K562 (cell line): ENCODE measurements at regions not wholly inside any gene's neighbourhood (a gene's known extent, or its start where the extent isn't known, plus 50 kb on each side); places are given as distances from the start of the nearest gene placed in this dataset.

Experiments used
- ATAC-seq: fragments of 200-7000 bp; cut with Tn5 transposase; 3 replicates; pipeline ENCODE4 v1.9.1; 2020; ENCODE audit warnings: moderate library complexity
- BruUV-seq: library from RNA; stranded (reverse); fragments of 400-500 nt; replicated peaks from 2 replicates; lab custom pipeline; 2021; lab: Mats Ljungman, UMichigan
- CTCF ChIA-PET: fragments of 300-600 bp; formaldehyde crosslinking; extraction: SDS; loops from one replicate; lab custom pipeline; 2021; ENCODE audit warnings: low intra/inter-chr PET ratio; lab: Yijun Ruan, JAX
- POLR2A ChIA-PET: fragments of 300-600, 350-650 bp; sonication (Branson Sonifier 250); formaldehyde crosslinking; extraction: SDS; loops from one replicate; lab custom pipeline; 2021; ENCODE audit warnings: antibody characterized with exemption, inconsistent platforms; lab: Yijun Ruan, JAX
- DNase-seq, 4 experiments: peaks; one replicate each; pipeline versions ENCODE4 v3.0.0 to v3.0.0-alpha.2; 2011 to 2018; ENCODE audit warnings: low spot score in 3 of 4, mixed read lengths in 3 of 4; ENCODE audit errors: extremely low read depth in 1 of 4
- FAIRE-seq: peaks from 2 replicates; lab custom pipeline; 2011; peaks lifted over from hg19 to GRCh38; lab: Jason Lieb, UNC
- H2AFZ ChIP-seq: 2 replicates; pipeline ENCODE4 v1.6.0; 2011; ENCODE audit warnings: low read depth, low read length, control low read depth, inconsistent platforms
- H3K27ac ChIP-seq: fragments of 200-600 bp; 3 replicates; pipeline ENCODE4 v1.8.0; 2011; ENCODE audit warnings: low read depth, mild to moderate bottlenecking, control low read depth, inconsistent platforms, low read length, moderate library complexity, mixed read lengths; ENCODE audit errors: extremely low read depth
- H3K27me3 ChIP-seq, 2 experiments: fragments of 300-600 bp in 1 of 2; 2 replicates in 1 of 2; 3 replicates in 1 of 2; pipeline versions ENCODE4 v1.6.0 to v1.8.0; 2011; ENCODE audit warnings: inconsistent platforms in 2 of 2, low read length in 2 of 2, mild to moderate bottlenecking in 1 of 2, mixed read lengths in 1 of 2, moderate library complexity in 1 of 2; ENCODE audit not compliant: control insufficient read depth in 2 of 2, insufficient read depth in 2 of 2
- H3K36me3 ChIP-seq: fragments of 300-600 bp; 3 replicates; pipeline ENCODE4 v1.8.0; 2011; ENCODE audit warnings: mild to moderate bottlenecking, low read length, inconsistent platforms; ENCODE audit not compliant: control insufficient read depth, insufficient read depth
- H3K4me1 ChIP-seq, 2 experiments: fragments of 200-600 bp in 1 of 2; replicated peaks in 1 of 2; 2 replicates in 1 of 2; 3 replicates in 1 of 2; pipeline versions ENCODE4 v1.5.1 to v1.8.0; 2011; ENCODE audit warnings: inconsistent platforms in 2 of 2, low read length in 2 of 2, mild to moderate bottlenecking in 1 of 2, mixed read lengths in 1 of 2, moderate library complexity in 1 of 2; ENCODE audit not compliant: control insufficient read depth in 2 of 2, insufficient read depth in 2 of 2
- H3K4me2 ChIP-seq: 2 replicates; pipeline ENCODE4 v1.6.1; 2011; ENCODE audit warnings: low read length, control low read depth, inconsistent platforms, mixed read lengths; ENCODE audit not compliant: insufficient read depth
- H3K4me3 ChIP-seq: fragments of 200-600 bp; sonication (generic), shearing (Covaris generic); 2 replicates; pipeline ENCODE4 v1.5.1; 2016; ENCODE audit warnings: control low read depth, inconsistent platforms
- H3K79me2 ChIP-seq: fragments of 200-600 bp; 3 replicates; pipeline ENCODE4 v1.8.0; 2011; ENCODE audit warnings: low read length, inconsistent platforms; ENCODE audit not compliant: control insufficient read depth, insufficient read depth
- H3K9ac ChIP-seq, 2 experiments: 2 replicates each; pipeline versions ENCODE4 v1.6.0 to v1.6.1; 2011; ENCODE audit warnings: low read depth in 2 of 2, low read length in 2 of 2, control low read depth in 1 of 2, inconsistent platforms in 1 of 2, mild to moderate bottlenecking in 1 of 2, mixed read lengths in 1 of 2; ENCODE audit not compliant: insufficient read depth in 1 of 2
- H3K9me1 ChIP-seq: one replicate; pipeline ENCODE4 v1.6.0; 2011; ENCODE audit warnings: inconsistent platforms, mild to moderate bottlenecking, low read length, moderate library complexity; ENCODE audit not compliant: control insufficient read depth, insufficient read depth
- H3K9me3 ChIP-seq: replicated peaks from 2 replicates; pipeline ENCODE4 v1.5.1; 2011; ENCODE audit warnings: low read depth, low read length, inconsistent platforms; ENCODE audit not compliant: control insufficient read depth, insufficient read depth
- H4K20me1 ChIP-seq: replicated peaks from 2 replicates; pipeline ENCODE4 v1.6.1; 2011; ENCODE audit warnings: low read length, inconsistent platforms, mixed read lengths; ENCODE audit not compliant: control insufficient read depth, insufficient read depth
- ARHGAP35 ChIP-seq: fragments of 450-650 bp; IDR thresholded peaks from 2 replicates; pipeline ENCODE4 v1.6.1; 2018; ENCODE audit not compliant: partially characterized antibody
- NFE2L1 ChIP-seq: fragments of 450-650 bp; IDR thresholded peaks from 2 replicates; pipeline ENCODE4 v1.6.1; 2016; ENCODE audit warnings: missing genetic modification characterization, low read depth, mild to moderate bottlenecking, missing compliant biosample characterization, moderate library complexity, borderline replicate concordance
- NFIX ChIP-seq: fragments of 250-450 bp; sonication (Bioruptor Pico); IDR thresholded peaks from 2 replicates; pipeline ENCODE4 v1.4.0; 2020; ENCODE audit warnings: low read depth, mild to moderate bottlenecking, moderate library complexity
- RFX7 ChIP-seq: fragments of 250-450 bp; sonication (Bioruptor Pico); IDR thresholded peaks from 2 replicates; pipeline ENCODE4 v1.5.1; 2021; ENCODE audit warnings: mild to moderate bottlenecking
- SMAD4 ChIP-seq: fragments of 250-450 bp; sonication (Bioruptor Pico); conservative IDR thresholded peaks from 2 replicates; pipeline ENCODE4 v1.8.0; 2021; ENCODE audit warnings: inconsistent platforms, mild to moderate bottlenecking, moderate library complexity
- ZNF41 ChIP-seq: fragments of 250-450 bp; sonication (Bioruptor Pico); conservative IDR thresholded peaks from 2 replicates; pipeline ENCODE4 v1.4.0; 2020; ENCODE audit warnings: mild to moderate bottlenecking
- WGBS: fragments of 100-300 bp; shearing (Covaris generic); methylation state at CpG from one replicate; pipeline ENCODE4 v1.1.6; 2016; ENCODE audit warnings: low coverage, mixed read lengths; ENCODE audit not compliant: insufficient coverage; ENCODE audit errors: missing lambda C conversion rate; 5-methylcytosine and 5-hydroxymethylcytosine counted together
- in situ Hi-C: fragments of 300-500 bp; cut with MboI; formaldehyde crosslinking; loops from 4 replicates; pipeline ENCODE4 v1.15.0; 2018; ENCODE audit warnings: inconsistent platforms, mixed read lengths
- intact Hi-C: fragments of 100-400 bp; cut with micrococcal nuclease; formaldehyde crosslinking; loops from 2 replicates; pipeline ENCODE4 v1.14.2; 2022
- TF ChIP-seq, protein P1 (sequence below), 3 experiments: fragments of 200-800 bp in 1 of 3; fragments of 250-450 bp in 1 of 3; fragments of 450-650 bp in 1 of 3; sonication (Bioruptor Pico) in 1 of 3; sonication (Bioruptor generic) in 1 of 3; formaldehyde crosslinking in 1 of 3; IDR thresholded peaks; 2 replicates each; pipeline versions ENCODE4 v1.6.1 to v1.8.0; 2016 to 2022; ENCODE audit warnings: mild to moderate bottlenecking in 2 of 3, missing genetic modification characterization in 2 of 3, missing compliant biosample characterization in 1 of 3, moderate library complexity in 1 of 3

DNA sequence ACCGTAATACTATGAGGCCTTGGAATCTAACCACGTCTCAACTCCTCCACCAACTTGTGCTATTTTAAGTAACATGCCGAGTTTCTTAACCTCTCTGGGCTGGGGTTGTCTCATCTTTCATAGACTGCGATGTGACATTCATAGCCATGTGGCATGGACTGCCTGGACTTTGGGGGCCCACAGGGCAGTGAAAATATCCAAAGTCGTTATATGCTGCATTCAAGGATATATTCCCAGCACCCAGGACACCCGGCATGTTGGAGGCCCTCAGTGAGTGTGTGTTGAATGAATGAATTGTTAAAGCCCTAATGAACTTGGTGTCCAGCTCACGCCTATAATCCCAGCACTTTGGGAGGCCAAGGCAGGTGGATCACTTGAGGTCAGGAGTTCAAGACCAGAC, 203.1 kb downstream of the CBLN1 start:
- ATAC-seq (no peak), FAIRE-seq (no peak), DNase-seq (no peak)
- POLR2A ChIA-PET = no interaction called here
- H3K9me1 ChIP-seq = no peaks in the 10 kb centered on the region
- in situ Hi-C loops = no loop called here
- H2AFZ ChIP-seq = no peak overlapping the region
- WGBS = 2% methylated on average over 7 of the region's 7 CpGs
- no peaks in the 10 kb centered on the region for H3K36me3 ChIP-seq
- H3K4me2 ChIP-seq = no peak overlapping the region
- H3K27ac ChIP-seq = no peak overlapping the region
- no peaks in the 10 kb centered on the region for H3K9me3 ChIP-seq
- H3K4me3 ChIP-seq = no peak overlapping the region
- no peak overlapping the region for H3K9ac ChIP-seq
- intact Hi-C loops = no loop called here
- no peaks in the 10 kb centered on the region for H3K27me3 ChIP-seq
- CTCF ChIA-PET = no interaction called here
- H3K4me1 ChIP-seq = no peaks in the 10 kb centered on the region
- BruUV-seq = no TSS peak
- no peaks in the 10 kb centered on the region for H3K79me2 ChIP-seq
- H4K20me1 ChIP-seq = no peaks in the 10 kb centered on the region
- TF ChIP-seq NFE2L1 (no peak), NFIX (no peak), SMAD4 (CRISPR knock-in tag) (no peak), RFX7 (CRISPR knock-in tag) (no peak), ZNF41 (CRISPR knock-in tag) (no peak), ARHGAP35 (no peak)
- TF ChIP-seq, protein P1, sequence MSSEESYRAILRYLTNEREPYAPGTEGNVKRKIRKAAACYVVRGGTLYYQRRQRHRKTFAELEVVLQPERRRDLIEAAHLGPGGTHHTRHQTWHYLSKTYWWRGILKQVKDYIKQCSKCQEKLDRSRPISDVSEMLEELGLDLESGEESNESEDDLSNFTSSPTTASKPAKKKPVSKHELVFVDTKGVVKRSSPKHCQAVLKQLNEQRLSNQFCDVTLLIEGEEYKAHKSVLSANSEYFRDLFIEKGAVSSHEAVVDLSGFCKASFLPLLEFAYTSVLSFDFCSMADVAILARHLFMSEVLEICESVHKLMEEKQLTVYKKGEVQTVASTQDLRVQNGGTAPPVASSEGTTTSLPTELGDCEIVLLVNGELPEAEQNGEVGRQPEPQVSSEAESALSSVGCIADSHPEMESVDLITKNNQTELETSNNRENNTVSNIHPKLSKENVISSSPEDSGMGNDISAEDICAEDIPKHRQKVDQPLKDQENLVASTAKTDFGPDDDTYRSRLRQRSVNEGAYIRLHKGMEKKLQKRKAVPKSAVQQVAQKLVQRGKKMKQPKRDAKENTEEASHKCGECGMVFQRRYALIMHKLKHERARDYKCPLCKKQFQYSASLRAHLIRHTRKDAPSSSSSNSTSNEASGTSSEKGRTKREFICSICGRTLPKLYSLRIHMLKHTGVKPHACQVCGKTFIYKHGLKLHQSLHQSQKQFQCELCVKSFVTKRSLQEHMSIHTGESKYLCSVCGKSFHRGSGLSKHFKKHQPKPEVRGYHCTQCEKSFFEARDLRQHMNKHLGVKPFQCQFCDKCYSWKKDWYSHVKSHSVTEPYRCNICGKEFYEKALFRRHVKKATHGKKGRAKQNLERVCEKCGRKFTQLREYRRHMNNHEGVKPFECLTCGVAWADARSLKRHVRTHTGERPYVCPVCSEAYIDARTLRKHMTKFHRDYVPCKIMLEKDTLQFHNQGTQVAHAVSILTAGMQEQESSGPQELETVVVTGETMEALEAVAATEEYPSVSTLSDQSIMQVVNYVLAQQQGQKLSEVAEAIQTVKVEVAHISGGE (CRISPR knock-in tag; IDR thresholded peaks at IDR 0.05) = no peak
